SK-N-SH (cell line): ENCODE measurements at regions not wholly inside any gene's neighbourhood (a gene's known extent, or its start where the extent isn't known, plus 50 kb on each side); places are given as distances from the start of the nearest gene placed in this dataset.

Experiments used
- CTCF ChIA-PET: fragments of 300-600, 350-600 bp; formaldehyde crosslinking; extraction: SDS; loops from one replicate; lab custom pipeline; 2021; lab: Yijun Ruan, JAX
- POLR2A ChIA-PET: fragments of 350-600 bp; sonication (Branson Sonifier 250); formaldehyde crosslinking; extraction: SDS; loops from one replicate; lab custom pipeline; 2020; ENCODE audit warnings: antibody characterized with exemption, inconsistent platforms; lab: Yijun Ruan, JAX
- DNase-seq: peaks from one replicate; pipeline ENCODE4 v3.0.0; 2012
- H2AFZ ChIP-seq: fragments of 200-600 bp; sonication (generic); 2 replicates; pipeline ENCODE4 v1.8.1; 2016; ENCODE audit warnings: antibody characterized with exemption, mild to moderate bottlenecking, low read depth
- H3F3A ChIP-seq: fragments of 200-600 bp; sonication (generic); replicated peaks from 2 replicates; pipeline ENCODE3; 2016; ENCODE audit warnings: antibody characterized with exemption, mild to moderate bottlenecking; ENCODE audit not compliant: insufficient read depth
- H3K27ac ChIP-seq, 2 experiments: fragments of 200-500 bp in 1 of 2; fragments of 200-600 bp in 1 of 2; sonication (Bioruptor generic) in 1 of 2; sonication (generic), shearing (Covaris generic) in 1 of 2; 2 replicates each; pipeline versions ENCODE4 v1.5.1 to v1.6.1; 2014 to 2016; ENCODE audit warnings: low read depth in 2 of 2, inconsistent platforms in 1 of 2, low read length in 1 of 2, mild to moderate bottlenecking in 1 of 2, mixed read lengths in 1 of 2
- H3K27me3 ChIP-seq: fragments of 200-600 bp; sonication (generic), shearing (Covaris generic); 2 replicates; pipeline ENCODE4 v1.6.1; 2016; ENCODE audit warnings: mixed run types; ENCODE audit not compliant: insufficient read depth
- H3K36me3 ChIP-seq, 2 experiments: fragments of 200-500 bp in 1 of 2; fragments of 200-600 bp in 1 of 2; sonication (Bioruptor generic) in 1 of 2; sonication (generic) in 1 of 2; replicated peaks in 1 of 2; 2 replicates each; pipeline versions ENCODE3 to v1.5.1; 2014 to 2016; ENCODE audit warnings: low read length in 1 of 2, mild to moderate bottlenecking in 1 of 2; ENCODE audit not compliant: insufficient read depth in 2 of 2, control insufficient read depth in 1 of 2
- H3K4me1 ChIP-seq, 2 experiments: fragments of 200-500 bp in 1 of 2; fragments of 200-600 bp in 1 of 2; sonication (Bioruptor generic) in 1 of 2; sonication (generic), shearing (Covaris generic) in 1 of 2; 2 replicates each; pipeline versions ENCODE4 v1.5.1 to v1.6.1; 2014 to 2016; ENCODE audit warnings: low read depth in 1 of 2, low read length in 1 of 2, mixed run types in 1 of 2; ENCODE audit not compliant: insufficient read depth in 2 of 2, control insufficient read depth in 1 of 2
- H3K4me2 ChIP-seq: fragments of 200-600 bp; sonication (generic), shearing (Covaris generic); 2 replicates; pipeline ENCODE4 v1.6.1; 2017; ENCODE audit warnings: mixed run types
- H3K4me3 ChIP-seq, 2 experiments: fragments of 200-500 bp in 1 of 2; fragments of 200-600 bp in 1 of 2; sonication (Bioruptor generic) in 1 of 2; sonication (generic), shearing (Covaris generic) in 1 of 2; 2 replicates each; pipeline versions ENCODE4 v1.5.1 to v1.8.1; 2014 to 2016; ENCODE audit warnings: low read depth in 2 of 2, inconsistent platforms in 1 of 2, low read length in 1 of 2, mild to moderate bottlenecking in 1 of 2, mixed read lengths in 1 of 2, moderate library complexity in 1 of 2
- H3K79me2 ChIP-seq: fragments of 200-600 bp; sonication (generic); 2 replicates; pipeline ENCODE4 v1.8.1; 2017; ENCODE audit warnings: mild to moderate bottlenecking; ENCODE audit not compliant: insufficient read depth
- H3K9ac ChIP-seq: fragments of 200-600 bp; sonication (generic); 2 replicates; pipeline ENCODE4 v1.6.1; 2017; ENCODE audit warnings: mixed run types
- H3K9me2 ChIP-seq: fragments of 200-600 bp; sonication (generic); 2 replicates; pipeline ENCODE4 v1.6.1; 2017; ENCODE audit warnings: mixed run types
- H3K9me3 ChIP-seq: fragments of 200-600 bp; sonication (generic); 2 replicates; pipeline ENCODE4 v1.6.1; 2017; ENCODE audit warnings: mixed run types, mild to moderate bottlenecking, moderate library complexity
- H4K20me1 ChIP-seq: fragments of 200-600 bp; sonication (generic); 2 replicates; pipeline ENCODE4 v1.6.1; 2017; ENCODE audit warnings: mild to moderate bottlenecking, mixed run types; ENCODE audit not compliant: insufficient read depth
- CTCF ChIP-seq: fragments of 200-600 bp; sonication (generic); IDR thresholded peaks from 2 replicates; pipeline ENCODE4 v1.6.1; 2017; ENCODE audit warnings: antibody characterized with exemption, mild to moderate bottlenecking, moderate library complexity
- EP300 ChIP-seq, 2 experiments: IDR thresholded peaks; 2 replicates each; pipeline versions ENCODE4 v1.4.0 to v1.6.1; 2012; ENCODE audit warnings: borderline replicate concordance in 1 of 2, low read depth in 1 of 2, low read length in 1 of 2
- EZH2phosphoT487 ChIP-seq: fragments of 200-600 bp; sonication (generic); IDR thresholded peaks from 2 replicates; pipeline ENCODE4 v1.6.1; 2017; ENCODE audit warnings: low read depth, mixed run types, mild to moderate bottlenecking, antibody characterized with exemption, moderate library complexity, borderline replicate concordance
- FOSL2 ChIP-seq: IDR thresholded peaks from 2 replicates; pipeline ENCODE4 v1.4.0; 2012; ENCODE audit warnings: low read depth, mild to moderate bottlenecking, moderate library complexity, borderline replicate concordance
- FOXJ3 ChIP-seq: sonication (generic); formaldehyde crosslinking; IDR thresholded peaks from 2 replicates; pipeline ENCODE4 v1.5.1; 2020; ENCODE audit warnings: mild to moderate bottlenecking, missing genetic modification reagents
- JUND ChIP-seq: IDR thresholded peaks from 2 replicates; pipeline ENCODE4 v1.4.0; 2012
- MAX ChIP-seq: IDR thresholded peaks from 2 replicates; pipeline ENCODE4 v1.4.0; 2012; ENCODE audit warnings: low read depth
- NRF1 ChIP-seq: IDR thresholded peaks from 2 replicates; pipeline ENCODE4 v1.6.1; 2012; ENCODE audit warnings: low read depth, mild to moderate bottlenecking, low read length
- RAD21 ChIP-seq: IDR thresholded peaks from 2 replicates; pipeline ENCODE4 v1.6.1; 2012; ENCODE audit warnings: mild to moderate bottlenecking, low read length
- RCOR1 ChIP-seq: fragments of 150-350 bp; IDR thresholded peaks from 2 replicates; pipeline ENCODE4 v1.6.1; 2017; ENCODE audit warnings: antibody characterized with exemption, low read length
- REST ChIP-seq: IDR thresholded peaks from 2 replicates; pipeline ENCODE4 v1.6.1; 2012; ENCODE audit warnings: mild to moderate bottlenecking, low read depth, low read length, moderate library complexity
- RXRA ChIP-seq: IDR thresholded peaks from 2 replicates; pipeline ENCODE4 v1.4.0; 2012; ENCODE audit warnings: low read depth, mild to moderate bottlenecking, borderline replicate concordance
- SIN3A ChIP-seq: IDR thresholded peaks from 2 replicates; pipeline ENCODE4 v1.6.1; 2012; ENCODE audit warnings: low read depth, mild to moderate bottlenecking, low read length, moderate library complexity, borderline replicate concordance
- SMC3 ChIP-seq: IDR thresholded peaks from 2 replicates; pipeline ENCODE4 v1.6.1; 2012; ENCODE audit warnings: low read depth, low read length, improper control_type of control experiment
- USF2 ChIP-seq: fragments of 150-350 bp; IDR thresholded peaks from 2 replicates; pipeline ENCODE4 v1.6.1; 2017; ENCODE audit warnings: antibody characterized with exemption, low read length, low read depth, borderline replicate concordance
- YY1 ChIP-seq: IDR thresholded peaks from 2 replicates; pipeline ENCODE4 v1.4.0; 2012; ENCODE audit warnings: low read depth, mild to moderate bottlenecking
- ZBTB33 ChIP-seq: IDR thresholded peaks from 2 replicates; pipeline ENCODE4 v1.4.0; 2012; ENCODE audit warnings: low read depth, borderline replicate concordance
- WGBS: methylation state at CpG from one replicate; pipeline ENCODE4 v1.1.6; 2017; ENCODE audit warnings: low lambda C conversion rate; 5-methylcytosine and 5-hydroxymethylcytosine counted together

- H3K4me3 ChIP-seq, result no peak overlapping the region
- CTCF ChIA-PET, result interaction anchor here (0.9 to 1.9 kb wide), 4 partner anchors 8 to 163 kb away, joined by 3 to 14 read pairs (median 6); no protein-coding TSS in a partner anchor
- no peaks in the 10 kb centered on the region for H3K9me2 ChIP-seq
- no peaks in the 10 kb centered on the region for H3K9me3 ChIP-seq
- H3K4me2 ChIP-seq, result no peak overlapping the region
- DNase-seq, result peak; percentile 71
- no peaks in the 10 kb centered on the region for H3K79me2 ChIP-seq
- POLR2A ChIA-PET, result no interaction called here
- H3K4me1 ChIP-seq, result peaks cover 0 to 13% of the 10 kb centered on the region in 2 experiments; a peak in 1 of 4 replicates
- WGBS, result 92% methylated on average over 13 of the region's 13 CpGs
- H3K36me3 ChIP-seq, result no peaks in the 10 kb centered on the region
- TF ChIP-seq REST, result no peak
- peak; percentile 52 for TF ChIP-seq CTCF
- TF ChIP-seq SMC3, result no peak
- TF ChIP-seq EZH2phosphoT487, result no peak
- TF ChIP-seq FOSL2, result no peak
- no peak for TF ChIP-seq RAD21
- TF ChIP-seq YY1, result no peak
- no peaks in the 10 kb centered on the region for H3K27me3 ChIP-seq
- H4K20me1 ChIP-seq, result no peaks in the 10 kb centered on the region
- H3K27ac ChIP-seq, result no peak overlapping the region
- H2AFZ ChIP-seq, result no peak overlapping the region
- no peak overlapping the region for H3K9ac ChIP-seq
- H3F3A ChIP-seq, result peaks cover 2% of the 10 kb centered on the region
Measured at GRCh38 chr17:77266891-77267341, 126.1 kb downstream of the SEC14L1 start.

GRCh38 chr17:77269696-77270681 is 129.2 kb downstream of the SEC14L1 start:
- no peaks in the 10 kb centered on the region for H4K20me1 ChIP-seq
- no peak overlapping the region for H3K27ac ChIP-seq
- no peak overlapping the region for H3K4me3 ChIP-seq
- no peaks in the 10 kb centered on the region for H3K36me3 ChIP-seq
- WGBS, result 93% methylated on average over 18 of the region's 18 CpGs
- no peak for TF ChIP-seq SIN3A
- TF ChIP-seq EP300 (IDR thresholded peaks at IDR 0.05; ENCODE audit: borderline replicate concordance in 1 of 2, low read depth in 1 of 2, low read length in 1 of 2), result no peak
- TF ChIP-seq RCOR1, result no peak
- no peak for TF ChIP-seq NRF1
- no peak for TF ChIP-seq RXRA
- no peak for TF ChIP-seq ZBTB33
- no peak for TF ChIP-seq FOXJ3 (CRISPR knock-in tag)
- TF ChIP-seq YY1, result no peak
- TF ChIP-seq JUND, result no peak
- TF ChIP-seq MAX, result no peak
- no peak for TF ChIP-seq USF2
- TF ChIP-seq, all 33 proteins: peak for 0
- H3K9me3 ChIP-seq, result no peaks in the 10 kb centered on the region
- H3K9me2 ChIP-seq, result no peaks in the 10 kb centered on the region
- H3K4me1 ChIP-seq, result peaks cover 0 to 6% of the 10 kb centered on the region in 2 experiments; a peak in 1 of 4 replicates
- ChIA-PET POLR2A (no interaction called here), CTCF (interaction anchor here (1.0 to 4.2 kb wide), 2 partner anchors 22 to 159 kb away, joined by 3 to 17 read pairs; no protein-coding TSS in a partner anchor)
- no peak overlapping the region for H3K4me2 ChIP-seq
- no peaks in the 10 kb centered on the region for H3K27me3 ChIP-seq
- H2AFZ ChIP-seq, result no peak overlapping the region
- no peaks in the 10 kb centered on the region for H3K79me2 ChIP-seq
- no peaks in the 10 kb centered on the region for H3F3A ChIP-seq
- H3K9ac ChIP-seq, result no peak overlapping the region
- no peak for DNase-seq
